Gastrocnemius medialis (tissue), 4 donors: ENCODE measurements at regions not wholly inside any gene's neighbourhood (a gene's known extent, or its start where the extent isn't known, plus 50 kb on each side); places are given as distances from the start of the nearest gene placed in this dataset.

ENCODE experiments used
- ATAC-seq, 2 donors: fragments of 150-250 bp; one replicate each; pipeline ENCODE4 v1.9.1; 2016
- DNase-seq, 2 donors: peaks; one replicate each; pipeline ENCODE4 v3.0.0-alpha.2; 2019
- H3K27ac ChIP-seq, 4 donors: fragments of 200-600 bp; sonication (generic); 1 replicate in 1 of 4; 2 replicates in 3 of 4; pipeline ENCODE4 v1.5.1; 2016 to 2018; ENCODE audit warnings: mild to moderate bottlenecking in 2 of 4, moderate library complexity in 1 of 4
- H3K27me3 ChIP-seq, 3 donors: fragments of 200-600 bp; sonication (generic) in 2 of 3; 1 replicate in 1 of 3; 2 replicates in 2 of 3; pipeline versions ENCODE4 v1.5.1 to v1.6.0; 2016 to 2019; ENCODE audit warnings: mild to moderate bottlenecking in 1 of 3, moderate library complexity in 1 of 3
- H3K36me3 ChIP-seq, 2 donors: fragments of 200-600 bp; sonication (generic) in 1 of 2; one replicate each; pipeline ENCODE4 v1.5.1; 2017 to 2018
- H3K4me1 ChIP-seq, 2 donors: fragments of 200-600 bp; sonication (generic) in 1 of 2; one replicate each; pipeline ENCODE4 v1.5.1; 2016 to 2017; ENCODE audit warnings: mild to moderate bottlenecking in 2 of 2
- H3K4me3 ChIP-seq, 4 donors: fragments of 200-600 bp; sonication (generic) in 3 of 4; 1 replicate in 1 of 4; 2 replicates in 3 of 4; pipeline ENCODE4 v1.5.1; 2016 to 2019; ENCODE audit warnings: mild to moderate bottlenecking in 2 of 4
- H3K9me3 ChIP-seq, 3 donors: fragments of 200-600 bp; sonication (generic) in 2 of 3; 1 replicate in 1 of 3; 2 replicates in 2 of 3; pipeline ENCODE4 v1.5.1; 2016 to 2019
- CTCF ChIP-seq, 5 experiments: fragments of 450-650 bp in 3 of 5; fragments of 200-600 bp in 2 of 5; sonication (generic) in 2 of 5; IDR thresholded peaks in 4 of 5; conservative IDR thresholded peaks in 1 of 5; 1 replicate in 4 of 5; 2 replicates in 1 of 5; pipeline ENCODE4 v1.5.1; 2016 to 2019; ENCODE audit warnings: antibody characterized with exemption in 5 of 5, mild to moderate bottlenecking in 3 of 5, moderate library complexity in 3 of 5
- POLR2A ChIP-seq, 2 donors: fragments of 450-650 bp; IDR thresholded peaks; one replicate each; pipeline ENCODE4 v1.6.1; 2017; ENCODE audit warnings: antibody characterized with exemption in 2 of 2, mild to moderate bottlenecking in 2 of 2, moderate library complexity in 2 of 2
- in situ Hi-C, 4 donors: fragments of 200-750 bp; cut with MboI; loops; one replicate each; pipeline versions ENCODE4 v1.15.0 to v1.8.0; 2017; ENCODE audit warnings: low sequenced_read_pairs in 4 of 4
- intact Hi-C: fragments of 100-400 bp; cut with DNase I; formaldehyde crosslinking; loops from one replicate; pipeline ENCODE4 v1.15.1; 2023; ENCODE audit warnings: low total_unique reads

GRCh38 chr6:155694419-155694790 is 238.8 kb upstream of the NOX3 start:
- ATAC-seq (no peak), DNase-seq (no peak)
- no peak overlapping the region for H3K4me3 ChIP-seq
- H3K4me1 ChIP-seq: no peaks in the 10 kb centered on the region
- H3K9me3 ChIP-seq: no peaks in the 10 kb centered on the region
- H3K27ac ChIP-seq: no peak overlapping the region
- no peaks in the 10 kb centered on the region for H3K36me3 ChIP-seq
- no peaks in the 10 kb centered on the region for H3K27me3 ChIP-seq
- in situ Hi-C loops (no loop called here), intact Hi-C loops (no loop called here)
- TF ChIP-seq POLR2A (IDR thresholded peaks at IDR 0.05): no peak
- TF ChIP-seq CTCF (IDR thresholded peaks at IDR 0.05 in 4 of 5, conservative IDR thresholded peaks at IDR 0.05 in 1 of 5): no peak

- TF ChIP-seq POLR2A (IDR thresholded peaks at IDR 0.05): no peak
- no peak for TF ChIP-seq CTCF (IDR thresholded peaks at IDR 0.05 in 4 of 5, conservative IDR thresholded peaks at IDR 0.05 in 1 of 5)
- intact Hi-C loops: no loop called here
These were observed 238.2 kb upstream of the NOX3 start for GRCh38 chr6:155693573-155694418.

GRCh38 chr6:155690820-155691219 is 235.2 kb upstream of the NOX3 start:
- Histone ChIP-seq H3K36me3 (no peaks in the 10 kb centered on the region), H3K27ac (no peak overlapping the region), H3K9me3 (no peaks in the 10 kb centered on the region), H3K4me3 (no peak overlapping the region), H3K4me1 (no peaks in the 10 kb centered on the region), H3K27me3 (no peaks in the 10 kb centered on the region)
- ATAC-seq (no peak), DNase-seq (no peak)
- in situ Hi-C loops (no loop called here), intact Hi-C loops (no loop called here)
- no peak for TF ChIP-seq CTCF (IDR thresholded peaks at IDR 0.05 in 4 of 5, conservative IDR thresholded peaks at IDR 0.05 in 1 of 5)
- no peak for TF ChIP-seq POLR2A (IDR thresholded peaks at IDR 0.05)

More at GRCh38 chr6:155693573-155694418, 238.2 kb upstream of the NOX3 start:
- ATAC-seq (no peak), DNase-seq (no peak)
- Histone ChIP-seq H3K9me3 (no peaks in the 10 kb centered on the region), H3K27me3 (no peaks in the 10 kb centered on the region), H3K27ac (no peak overlapping the region), H3K4me3 (no peak overlapping the region), H3K4me1 (no peaks in the 10 kb centered on the region), H3K36me3 (no peaks in the 10 kb centered on the region)
- in situ Hi-C loops: no loop called here

- Histone ChIP-seq H3K27me3 (no peaks in the 10 kb centered on the region), H3K27ac (no peak overlapping the region), H3K4me3 (no peak overlapping the region), H3K36me3 (no peaks in the 10 kb centered on the region), H3K4me1 (no peaks in the 10 kb centered on the region), H3K9me3 (no peaks in the 10 kb centered on the region)
- DNase-seq: no peak
- ATAC-seq: no peak
- TF ChIP-seq POLR2A (IDR thresholded peaks at IDR 0.05) (no peak), CTCF (IDR thresholded peaks at IDR 0.05 in 4 of 5, conservative IDR thresholded peaks at IDR 0.05 in 1 of 5) (no peak)
- in situ Hi-C loops: no loop called here
- intact Hi-C loops: no loop called here
These were observed 232.0 kb upstream of the NOX3 start for GRCh38 chr6:155687645-155688044.
